K562 (cell line): ENCODE measurements at regions not wholly inside any gene's neighbourhood (a gene's known extent, or its start where the extent isn't known, plus 50 kb on each side); places are given as distances from the start of the nearest gene placed in this dataset.
A peak's percentile ranks its signal among the peaks of the same experiment; 100 is the strongest.

Source experiments
- ATAC-seq: fragments of 200-7000 bp; cut with Tn5 transposase; 3 replicates; pipeline ENCODE4 v1.9.1; 2020; ENCODE audit warnings: moderate library complexity
- BruUV-seq: library from RNA; stranded (reverse); fragments of 400-500 nt; replicated peaks from 2 replicates; lab custom pipeline; 2021; lab: Mats Ljungman, UMichigan
- CTCF ChIA-PET: fragments of 300-600 bp; formaldehyde crosslinking; extraction: SDS; loops from one replicate; lab custom pipeline; 2021; ENCODE audit warnings: low intra/inter-chr PET ratio; lab: Yijun Ruan, JAX
- POLR2A ChIA-PET: fragments of 300-600, 350-650 bp; sonication (Branson Sonifier 250); formaldehyde crosslinking; extraction: SDS; loops from one replicate; lab custom pipeline; 2021; ENCODE audit warnings: antibody characterized with exemption, inconsistent platforms; lab: Yijun Ruan, JAX
- DNase-seq, 4 experiments: peaks; one replicate each; pipeline versions ENCODE4 v3.0.0 to v3.0.0-alpha.2; 2011 to 2018; ENCODE audit warnings: low spot score in 3 of 4, mixed read lengths in 3 of 4; ENCODE audit errors: extremely low read depth in 1 of 4
- FAIRE-seq: peaks from 2 replicates; lab custom pipeline; 2011; peaks lifted over from hg19 to GRCh38; lab: Jason Lieb, UNC
- H2AFZ ChIP-seq: 2 replicates; pipeline ENCODE4 v1.6.0; 2011; ENCODE audit warnings: low read depth, low read length, control low read depth, inconsistent platforms
- H3K27ac ChIP-seq: fragments of 200-600 bp; 3 replicates; pipeline ENCODE4 v1.8.0; 2011; ENCODE audit warnings: low read depth, mild to moderate bottlenecking, control low read depth, inconsistent platforms, low read length, moderate library complexity, mixed read lengths; ENCODE audit errors: extremely low read depth
- H3K27me3 ChIP-seq, 2 experiments: fragments of 300-600 bp in 1 of 2; 2 replicates in 1 of 2; 3 replicates in 1 of 2; pipeline versions ENCODE4 v1.6.0 to v1.8.0; 2011; ENCODE audit warnings: inconsistent platforms in 2 of 2, low read length in 2 of 2, mild to moderate bottlenecking in 1 of 2, mixed read lengths in 1 of 2, moderate library complexity in 1 of 2; ENCODE audit not compliant: control insufficient read depth in 2 of 2, insufficient read depth in 2 of 2
- H3K36me3 ChIP-seq: fragments of 300-600 bp; 3 replicates; pipeline ENCODE4 v1.8.0; 2011; ENCODE audit warnings: mild to moderate bottlenecking, low read length, inconsistent platforms; ENCODE audit not compliant: control insufficient read depth, insufficient read depth
- H3K4me1 ChIP-seq, 2 experiments: fragments of 200-600 bp in 1 of 2; replicated peaks in 1 of 2; 2 replicates in 1 of 2; 3 replicates in 1 of 2; pipeline versions ENCODE4 v1.5.1 to v1.8.0; 2011; ENCODE audit warnings: inconsistent platforms in 2 of 2, low read length in 2 of 2, mild to moderate bottlenecking in 1 of 2, mixed read lengths in 1 of 2, moderate library complexity in 1 of 2; ENCODE audit not compliant: control insufficient read depth in 2 of 2, insufficient read depth in 2 of 2
- H3K4me2 ChIP-seq: 2 replicates; pipeline ENCODE4 v1.6.1; 2011; ENCODE audit warnings: low read length, control low read depth, inconsistent platforms, mixed read lengths; ENCODE audit not compliant: insufficient read depth
- H3K4me3 ChIP-seq: fragments of 200-600 bp; sonication (generic), shearing (Covaris generic); 2 replicates; pipeline ENCODE4 v1.5.1; 2016; ENCODE audit warnings: control low read depth, inconsistent platforms
- H3K79me2 ChIP-seq: fragments of 200-600 bp; 3 replicates; pipeline ENCODE4 v1.8.0; 2011; ENCODE audit warnings: low read length, inconsistent platforms; ENCODE audit not compliant: control insufficient read depth, insufficient read depth
- H3K9ac ChIP-seq, 2 experiments: 2 replicates each; pipeline versions ENCODE4 v1.6.0 to v1.6.1; 2011; ENCODE audit warnings: low read depth in 2 of 2, low read length in 2 of 2, control low read depth in 1 of 2, inconsistent platforms in 1 of 2, mild to moderate bottlenecking in 1 of 2, mixed read lengths in 1 of 2; ENCODE audit not compliant: insufficient read depth in 1 of 2
- H3K9me1 ChIP-seq: one replicate; pipeline ENCODE4 v1.6.0; 2011; ENCODE audit warnings: inconsistent platforms, mild to moderate bottlenecking, low read length, moderate library complexity; ENCODE audit not compliant: control insufficient read depth, insufficient read depth
- H3K9me3 ChIP-seq: replicated peaks from 2 replicates; pipeline ENCODE4 v1.5.1; 2011; ENCODE audit warnings: low read depth, low read length, inconsistent platforms; ENCODE audit not compliant: control insufficient read depth, insufficient read depth
- H4K20me1 ChIP-seq: replicated peaks from 2 replicates; pipeline ENCODE4 v1.6.1; 2011; ENCODE audit warnings: low read length, inconsistent platforms, mixed read lengths; ENCODE audit not compliant: control insufficient read depth, insufficient read depth
- ATF4 ChIP-seq: fragments of 450-650 bp; formaldehyde crosslinking; IDR thresholded peaks from 2 replicates; pipeline ENCODE4 v1.4.0; 2022; ENCODE audit warnings: mild to moderate bottlenecking, moderate library complexity
- ESRRA ChIP-seq: fragments of 450-650 bp; IDR thresholded peaks from 2 replicates; pipeline ENCODE4 v1.6.1; 2014; ENCODE audit warnings: low read depth, mild to moderate bottlenecking, moderate library complexity, borderline replicate concordance
- KLF16 ChIP-seq: IDR thresholded peaks from 2 replicates; pipeline ENCODE4 v1.6.1; 2016; ENCODE audit warnings: antibody characterized with exemption
- OTX1 ChIP-seq: fragments of 450-650 bp; formaldehyde crosslinking; IDR thresholded peaks from 2 replicates; pipeline ENCODE4 v1.4.0; 2022; ENCODE audit warnings: mild to moderate bottlenecking
- RAD21 ChIP-seq, 2 experiments: fragments of 250-450 bp in 1 of 2; fragments of 450-650 bp in 1 of 2; sonication (Bioruptor Pico) in 1 of 2; formaldehyde crosslinking in 1 of 2; IDR thresholded peaks in 1 of 2; conservative IDR thresholded peaks in 1 of 2; 2 replicates each; pipeline versions ENCODE4 v1.4.0 to v1.8.0; 2020 to 2022; ENCODE audit warnings: mild to moderate bottlenecking in 2 of 2, moderate library complexity in 1 of 2
- SLC30A9 ChIP-seq: fragments of 250-450 bp; sonication (Bioruptor Pico); IDR thresholded peaks from 2 replicates; pipeline ENCODE4 v1.8.0; 2022; ENCODE audit warnings: mild to moderate bottlenecking, moderate library complexity
- ZNF655 ChIP-seq: fragments of 250-450 bp; sonication (Bioruptor Pico); IDR thresholded peaks from 2 replicates; pipeline ENCODE4 v1.5.0; 2021
- WGBS: fragments of 100-300 bp; shearing (Covaris generic); methylation state at CpG from one replicate; pipeline ENCODE4 v1.1.6; 2016; ENCODE audit warnings: low coverage, mixed read lengths; ENCODE audit not compliant: insufficient coverage; ENCODE audit errors: missing lambda C conversion rate; 5-methylcytosine and 5-hydroxymethylcytosine counted together
- in situ Hi-C: fragments of 300-500 bp; cut with MboI; formaldehyde crosslinking; loops from 4 replicates; pipeline ENCODE4 v1.15.0; 2018; ENCODE audit warnings: inconsistent platforms, mixed read lengths
- intact Hi-C: fragments of 100-400 bp; cut with micrococcal nuclease; formaldehyde crosslinking; loops from 2 replicates; pipeline ENCODE4 v1.14.2; 2022

- BruUV-seq, result no TSS peak
Observed at GRCh38 chr21:16195538-16195910, 465.7 kb downstream of the USP25 start.

GRCh38 chr21:16196001-16196400 lies 466.2 kb downstream of the USP25 start:
- no peak for DNase-seq
- Histone ChIP-seq H3K27ac (no peak overlapping the region), H3K9me1 (no peaks in the 10 kb centered on the region), H3K4me3 (no peak overlapping the region), H3K9ac (no peak overlapping the region), H4K20me1 (no peaks in the 10 kb centered on the region), H2AFZ (no peak overlapping the region), H3K4me2 (no peak overlapping the region), H3K4me1 (no peaks in the 10 kb centered on the region), H3K9me3 (no peaks in the 10 kb centered on the region), H3K27me3 (no peaks in the 10 kb centered on the region), H3K79me2 (no peaks in the 10 kb centered on the region), H3K36me3 (no peaks in the 10 kb centered on the region)
- ATAC-seq, result no peak
- 0% methylated on average over 2 of the region's 2 CpGs for WGBS
- ChIA-PET POLR2A (no interaction called here), CTCF (no interaction called here)
- intact Hi-C loops (no loop called here), in situ Hi-C loops (no loop called here)
- no TSS peak for BruUV-seq
- FAIRE-seq, result no peak
- TF ChIP-seq OTX1 (CRISPR knock-in tag) (no peak), ZNF655 (CRISPR knock-in tag) (no peak), KLF16 (no peak), ESRRA (no peak), RAD21 (CRISPR knock-in tag; conservative IDR thresholded peaks at IDR 0.05 in 1 of 2, IDR thresholded peaks at IDR 0.05 in 1 of 2) (no peak)

More at GRCh38 chr21:16195538-16195910, 465.7 kb downstream of the USP25 start:
- Histone ChIP-seq H3K36me3 (no peaks in the 10 kb centered on the region), H3K4me2 (no peak overlapping the region), H4K20me1 (no peaks in the 10 kb centered on the region), H3K9me3 (no peaks in the 10 kb centered on the region), H3K9me1 (no peaks in the 10 kb centered on the region), H3K79me2 (no peaks in the 10 kb centered on the region), H3K9ac (no peak overlapping the region), H3K27ac (no peak overlapping the region), H3K4me1 (no peaks in the 10 kb centered on the region), H3K27me3 (no peaks in the 10 kb centered on the region)
- FAIRE-seq, result no peak
- in situ Hi-C loops, result no loop called here
- CTCF ChIA-PET, result no interaction called here
- POLR2A ChIA-PET, result no interaction called here
- WGBS, result 0% methylated on average over 4 of the region's 4 CpGs
- no peak for DNase-seq
- TF ChIP-seq ATF4 (peak; percentile 15; the same call in 1 of the 2 replicates), SLC30A9 (CRISPR knock-in tag) (no peak)
- TF ChIP-seq, all 486 proteins: peak for 1
- Histone ChIP-seq H3K4me3 (no peak overlapping the region), H2AFZ (no peak overlapping the region)
- no peak for ATAC-seq
- intact Hi-C loops, result no loop called here
